Gastrocnemius medialis (tissue), 4 donors: ENCODE measurements at regions not wholly inside any gene's neighbourhood (a gene's known extent, or its start where the extent isn't known, plus 50 kb on each side); places are given as distances from the start of the nearest gene placed in this dataset.
A peak's percentile ranks its signal among the peaks of the same experiment; 100 is the strongest.

Experiments used
- ATAC-seq, 2 donors: fragments of 150-250 bp; one replicate each; pipeline ENCODE4 v1.9.1; 2016
- DNase-seq, 2 donors: peaks; one replicate each; pipeline ENCODE4 v3.0.0-alpha.2; 2019
- H3K27ac ChIP-seq, 4 donors: fragments of 200-600 bp; sonication (generic); 1 replicate in 1 of 4; 2 replicates in 3 of 4; pipeline ENCODE4 v1.5.1; 2016 to 2018; ENCODE audit warnings: mild to moderate bottlenecking in 2 of 4, moderate library complexity in 1 of 4
- H3K27me3 ChIP-seq, 3 donors: fragments of 200-600 bp; sonication (generic) in 2 of 3; 1 replicate in 1 of 3; 2 replicates in 2 of 3; pipeline versions ENCODE4 v1.5.1 to v1.6.0; 2016 to 2019; ENCODE audit warnings: mild to moderate bottlenecking in 1 of 3, moderate library complexity in 1 of 3
- H3K36me3 ChIP-seq, 2 donors: fragments of 200-600 bp; sonication (generic) in 1 of 2; one replicate each; pipeline ENCODE4 v1.5.1; 2017 to 2018
- H3K4me1 ChIP-seq, 2 donors: fragments of 200-600 bp; sonication (generic) in 1 of 2; one replicate each; pipeline ENCODE4 v1.5.1; 2016 to 2017; ENCODE audit warnings: mild to moderate bottlenecking in 2 of 2
- H3K4me3 ChIP-seq, 4 donors: fragments of 200-600 bp; sonication (generic) in 3 of 4; 1 replicate in 1 of 4; 2 replicates in 3 of 4; pipeline ENCODE4 v1.5.1; 2016 to 2019; ENCODE audit warnings: mild to moderate bottlenecking in 2 of 4
- H3K9me3 ChIP-seq, 3 donors: fragments of 200-600 bp; sonication (generic) in 2 of 3; 1 replicate in 1 of 3; 2 replicates in 2 of 3; pipeline ENCODE4 v1.5.1; 2016 to 2019
- POLR2A ChIP-seq, 2 donors: fragments of 450-650 bp; IDR thresholded peaks; one replicate each; pipeline ENCODE4 v1.6.1; 2017; ENCODE audit warnings: antibody characterized with exemption in 2 of 2, mild to moderate bottlenecking in 2 of 2, moderate library complexity in 2 of 2
- in situ Hi-C, 4 donors: fragments of 200-750 bp; cut with MboI; loops; one replicate each; pipeline versions ENCODE4 v1.15.0 to v1.8.0; 2017; ENCODE audit warnings: low sequenced_read_pairs in 4 of 4
- intact Hi-C: fragments of 100-400 bp; cut with DNase I; formaldehyde crosslinking; loops from one replicate; pipeline ENCODE4 v1.15.1; 2023; ENCODE audit warnings: low total_unique reads
- TF ChIP-seq, protein P1 (sequence below), 5 experiments: fragments of 450-650 bp in 3 of 5; fragments of 200-600 bp in 2 of 5; sonication (generic) in 2 of 5; IDR thresholded peaks in 4 of 5; conservative IDR thresholded peaks in 1 of 5; 1 replicate in 4 of 5; 2 replicates in 1 of 5; pipeline ENCODE4 v1.5.1; 2016 to 2019; ENCODE audit warnings: antibody characterized with exemption in 5 of 5, mild to moderate bottlenecking in 3 of 5, moderate library complexity in 3 of 5

DNA sequence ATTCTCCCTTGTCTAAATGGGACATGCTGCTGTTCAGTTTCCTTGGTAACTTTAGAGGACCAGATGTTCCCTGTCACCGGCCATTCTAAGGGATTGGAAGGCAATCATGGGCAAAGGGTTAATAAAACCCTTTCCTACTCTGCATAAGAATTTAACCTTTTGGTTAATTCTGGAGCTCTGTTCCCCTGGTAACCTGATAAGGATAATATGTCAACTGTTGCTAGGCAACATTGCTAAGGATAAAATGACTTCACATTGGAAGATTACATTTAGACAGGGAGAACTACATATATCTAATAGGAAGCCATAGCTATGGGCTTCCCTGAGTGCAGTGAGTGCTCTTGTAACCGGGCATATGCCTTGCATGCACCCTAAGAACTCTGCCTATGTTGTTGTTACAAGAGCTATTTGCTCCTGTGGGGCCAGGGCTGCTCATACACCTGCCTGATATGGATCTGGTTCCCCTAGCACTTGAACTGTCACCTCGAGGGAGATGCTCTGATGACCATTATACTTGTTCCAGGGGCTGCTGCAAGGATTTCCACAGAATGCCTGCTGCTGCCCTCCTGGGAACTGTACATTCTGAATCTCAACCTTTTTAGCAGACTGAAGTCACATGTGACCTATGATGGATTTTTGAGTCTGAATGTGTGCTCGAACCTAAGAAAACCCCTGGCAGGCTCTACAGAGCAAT lies 326.3 kb upstream of the PDZRN3 start:
- Histone ChIP-seq H3K4me3 (no peak overlapping the region), H3K36me3 (no peaks in the 10 kb centered on the region), H3K27ac (no peak overlapping the region), H3K9me3 (no peaks in the 10 kb centered on the region), H3K27me3 (no peaks in the 10 kb centered on the region), H3K4me1 (no peaks in the 10 kb centered on the region)
- TF ChIP-seq, protein P1, sequence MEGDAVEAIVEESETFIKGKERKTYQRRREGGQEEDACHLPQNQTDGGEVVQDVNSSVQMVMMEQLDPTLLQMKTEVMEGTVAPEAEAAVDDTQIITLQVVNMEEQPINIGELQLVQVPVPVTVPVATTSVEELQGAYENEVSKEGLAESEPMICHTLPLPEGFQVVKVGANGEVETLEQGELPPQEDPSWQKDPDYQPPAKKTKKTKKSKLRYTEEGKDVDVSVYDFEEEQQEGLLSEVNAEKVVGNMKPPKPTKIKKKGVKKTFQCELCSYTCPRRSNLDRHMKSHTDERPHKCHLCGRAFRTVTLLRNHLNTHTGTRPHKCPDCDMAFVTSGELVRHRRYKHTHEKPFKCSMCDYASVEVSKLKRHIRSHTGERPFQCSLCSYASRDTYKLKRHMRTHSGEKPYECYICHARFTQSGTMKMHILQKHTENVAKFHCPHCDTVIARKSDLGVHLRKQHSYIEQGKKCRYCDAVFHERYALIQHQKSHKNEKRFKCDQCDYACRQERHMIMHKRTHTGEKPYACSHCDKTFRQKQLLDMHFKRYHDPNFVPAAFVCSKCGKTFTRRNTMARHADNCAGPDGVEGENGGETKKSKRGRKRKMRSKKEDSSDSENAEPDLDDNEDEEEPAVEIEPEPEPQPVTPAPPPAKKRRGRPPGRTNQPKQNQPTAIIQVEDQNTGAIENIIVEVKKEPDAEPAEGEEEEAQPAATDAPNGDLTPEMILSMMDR (IDR thresholded peaks at IDR 0.05 in 4 of 5, conservative IDR thresholded peaks at IDR 0.05 in 1 of 5), result no peak
- no peak for TF ChIP-seq POLR2A (IDR thresholded peaks at IDR 0.05)
- DNase-seq (no peak), ATAC-seq (no peak)
- in situ Hi-C loops, result no loop called here
- intact Hi-C loops, result no loop called here

DNA sequence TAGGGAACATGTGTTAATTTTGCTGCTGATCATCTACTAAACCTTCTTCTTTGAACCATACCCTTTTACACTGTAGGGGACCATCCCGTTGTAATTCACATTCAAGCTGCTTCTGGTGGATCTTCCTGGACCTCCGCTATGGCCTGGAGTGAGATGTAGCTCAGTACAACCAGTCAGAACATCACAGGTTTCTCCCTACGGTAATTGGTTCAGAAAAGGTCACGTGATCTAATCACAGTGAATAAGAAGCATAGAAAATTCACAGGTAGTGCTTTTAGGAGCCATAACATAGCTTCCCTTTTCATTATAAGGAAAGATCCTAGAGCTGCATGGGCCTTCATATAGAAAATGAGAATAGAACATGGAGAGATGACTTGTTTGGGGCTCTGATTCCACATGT lies 320.8 kb upstream of the PDZRN3 start:
- Histone ChIP-seq H3K27me3 (no peaks in the 10 kb centered on the region), H3K4me3 (no peak overlapping the region), H3K27ac (no peak overlapping the region), H3K36me3 (no peaks in the 10 kb centered on the region), H3K9me3 (no peaks in the 10 kb centered on the region), H3K4me1 (no peaks in the 10 kb centered on the region)
- TF ChIP-seq, protein P1 (IDR thresholded peaks at IDR 0.05 in 4 of 5, conservative IDR thresholded peaks at IDR 0.05 in 1 of 5), result no peak
- TF ChIP-seq POLR2A (IDR thresholded peaks at IDR 0.05), result no peak
- in situ Hi-C loops (no loop called here), intact Hi-C loops (no loop called here)
- ATAC-seq (no peak), DNase-seq (no peak)

DNA sequence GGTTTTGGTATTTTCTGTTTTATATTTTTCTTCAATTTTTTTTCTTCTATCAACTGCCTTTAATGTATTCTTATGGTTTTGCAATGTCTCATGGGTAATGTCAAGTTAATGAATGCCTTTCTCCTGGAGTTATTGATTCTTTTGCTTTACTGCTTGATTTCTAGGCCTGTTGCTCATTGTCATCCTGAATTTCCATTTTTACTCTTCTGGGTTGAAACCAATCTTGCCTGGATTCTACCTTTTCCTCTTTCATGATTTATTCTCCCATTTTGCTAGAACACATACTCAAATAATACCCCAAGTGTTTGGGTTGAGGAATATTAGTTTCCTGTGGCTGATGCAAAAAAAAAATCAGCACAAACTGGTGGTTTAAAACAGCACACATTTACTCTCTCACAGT lies 315.2 kb upstream of the PDZRN3 start:
- intact Hi-C loops (no loop called here), in situ Hi-C loops (no loop called here)
- no peaks in the 10 kb centered on the region for H3K9me3 ChIP-seq
- no peaks in the 10 kb centered on the region for H3K4me1 ChIP-seq
- H3K27ac ChIP-seq, result no peak overlapping the region
- no peaks in the 10 kb centered on the region for H3K36me3 ChIP-seq
- DNase-seq (no peak), ATAC-seq (no peak)
- TF ChIP-seq POLR2A (IDR thresholded peaks at IDR 0.05), result no peak
- TF ChIP-seq, protein P1 (IDR thresholded peaks at IDR 0.05 in 4 of 5, conservative IDR thresholded peaks at IDR 0.05 in 1 of 5), result no peak
- H3K27me3 ChIP-seq, result no peaks in the 10 kb centered on the region
- no peak overlapping the region for H3K4me3 ChIP-seq

DNA sequence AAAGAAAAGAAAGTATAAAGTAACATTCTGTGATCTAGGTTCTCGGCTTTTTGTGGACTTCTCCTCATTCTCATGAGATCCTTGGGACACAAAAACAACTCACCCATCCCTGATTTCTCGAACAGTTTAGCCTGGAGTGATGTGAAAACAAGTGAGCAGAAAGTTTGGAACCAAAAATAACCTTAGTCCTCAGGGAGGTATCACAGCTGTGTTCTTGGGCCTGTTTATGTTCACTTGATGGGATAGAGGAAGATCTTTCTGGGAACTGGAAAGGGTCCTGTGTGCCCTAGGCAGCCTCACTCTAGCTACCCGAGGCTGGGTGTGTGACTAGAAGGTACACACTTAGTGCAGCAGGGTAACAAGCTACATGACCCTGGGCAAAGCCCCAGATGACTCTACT lies 308.8 kb upstream of the PDZRN3 start:
- ATAC-seq, result peak; percentile 18 to 33
- TF ChIP-seq, protein P1 (IDR thresholded peaks at IDR 0.05 in 4 of 5, conservative IDR thresholded peaks at IDR 0.05 in 1 of 5), result no peak
- Histone ChIP-seq H3K4me3 (no peak overlapping the region), H3K27me3 (no peaks in the 10 kb centered on the region), H3K27ac (no peak overlapping the region), H3K36me3 (no peaks in the 10 kb centered on the region), H3K4me1 (no peaks in the 10 kb centered on the region), H3K9me3 (no peaks in the 10 kb centered on the region)
- in situ Hi-C loops (no loop called here), intact Hi-C loops (no loop called here)
- no peak for DNase-seq

DNA sequence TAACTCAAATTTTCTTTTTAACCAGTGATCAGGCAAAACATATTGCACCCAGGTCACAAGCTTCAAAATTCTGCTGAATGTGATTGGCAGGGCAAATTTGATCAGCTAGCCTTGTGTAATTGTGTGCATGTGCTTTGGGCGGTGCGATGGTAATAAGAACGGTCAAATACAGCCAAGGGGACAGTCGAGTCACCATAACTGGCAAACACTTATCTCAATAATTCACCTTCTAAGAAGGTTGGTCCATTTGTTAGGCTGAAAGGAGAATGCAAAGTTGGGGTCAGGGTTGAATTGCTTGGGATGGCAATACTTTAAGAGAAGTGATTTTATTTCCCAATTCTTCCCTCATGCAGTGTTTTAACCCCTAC lies 302.4 kb upstream of the PDZRN3 start:
- ATAC-seq, result no peak
- TF ChIP-seq, protein P1 (IDR thresholded peaks at IDR 0.05 in 4 of 5, conservative IDR thresholded peaks at IDR 0.05 in 1 of 5), result no peak
- no peak for TF ChIP-seq POLR2A (IDR thresholded peaks at IDR 0.05)

More for the DNA sequence above, 302.4 kb upstream of the PDZRN3 start:
- no peaks in the 10 kb centered on the region for H3K27me3 ChIP-seq
- H3K36me3 ChIP-seq, result no peaks in the 10 kb centered on the region
- H3K4me1 ChIP-seq, result no peaks in the 10 kb centered on the region
- H3K27ac ChIP-seq, result no peak overlapping the region
- no peak overlapping the region for H3K4me3 ChIP-seq
- H3K9me3 ChIP-seq, result no peaks in the 10 kb centered on the region
- in situ Hi-C loops (no loop called here), intact Hi-C loops (no loop called here)
- no peak for DNase-seq
